NCI-H345 (cell line): ENCODE measurements at regions not wholly inside any gene's neighbourhood (a gene's known extent, or its start where the extent isn't known, plus 50 kb on each side); places are given as distances from the start of the nearest gene placed in this dataset.
A peak's percentile ranks its signal among the peaks of the same experiment; 100 is the strongest.

Source experiments
- DNase-seq: peaks from one replicate; lab custom pipeline; 2025; lab: John Stamatoyannopoulos, UW

GRCh38 chr7:97466999-97467740 is 264.7 kb upstream of the TAC1 start:
- no peak for DNase-seq

GRCh38 chr7:97468493-97468892 is 263.4 kb upstream of the TAC1 start:
- no peak for DNase-seq

GRCh38 chr7:97470726-97471125 is 261.2 kb upstream of the TAC1 start:
- no peak for DNase-seq

GRCh38 chr7:97471491-97471890 is 260.4 kb upstream of the TAC1 start:
- DNase-seq = no peak

- DNase-seq = no peak
Measured at GRCh38 chr7:97479740-97480290, 252.1 kb upstream of the TAC1 start.

- DNase-seq = no peak
Measured at GRCh38 chr7:97480772-97481390, 251.0 kb upstream of the TAC1 start.

GRCh38 chr7:97495487-97495886 is 236.4 kb upstream of the TAC1 start:
- DNase-seq = no peak

- peak; percentile 49 for DNase-seq
Measured at GRCh38 chr7:97499204-97499603, 232.7 kb upstream of the TAC1 start.

GRCh38 chr7:97503367-97504094 is 228.4 kb upstream of the TAC1 start:
- DNase-seq = no peak

- DNase-seq = no peak
Measured at GRCh38 chr7:97506728-97507127, 225.2 kb upstream of the TAC1 start.

- no peak for DNase-seq
Measured at GRCh38 chr7:97512441-97513207, 219.3 kb upstream of the TAC1 start.

- no peak for DNase-seq
Measured at GRCh38 chr7:97513326-97513725, 218.6 kb upstream of the TAC1 start.

GRCh38 chr7:97541188-97541587 is 190.7 kb upstream of the TAC1 start:
- no peak for DNase-seq

GRCh38 chr7:97555857-97556421 is 175.9 kb upstream of the TAC1 start:
- DNase-seq = peak; percentile 93

GRCh38 chr7:97565665-97566064 is 166.2 kb upstream of the TAC1 start:
- no peak for DNase-seq

- no peak for DNase-seq
Measured at GRCh38 chr7:97573065-97573464, 158.8 kb upstream of the TAC1 start.

- no peak for DNase-seq
Measured at GRCh38 chr7:97576043-97576442, 155.8 kb upstream of the TAC1 start.

GRCh38 chr7:97578225-97578624 is 153.7 kb upstream of the TAC1 start:
- no peak for DNase-seq

GRCh38 chr7:97580205-97580604 is 151.7 kb upstream of the TAC1 start:
- no peak for DNase-seq

- DNase-seq = no peak
Measured at GRCh38 chr7:97595439-97595838, 136.4 kb upstream of the TAC1 start.

- DNase-seq = no peak
Measured at GRCh38 chr7:97601931-97602457, 129.9 kb upstream of the TAC1 start.

- DNase-seq = no peak
Measured at GRCh38 chr7:97620495-97620894, 111.4 kb upstream of the TAC1 start.
